NCI-H128 (cell line): ENCODE measurements at regions not wholly inside any gene's neighbourhood (a gene's known extent, or its start where the extent isn't known, plus 50 kb on each side); places are given as distances from the start of the nearest gene placed in this dataset.
"Not testable (repeated sequence)": the region's sequence is repeated elsewhere in the genome, so short reads cannot be mapped to it uniquely, and the experiment has no call there.

Experiments
- DNase-seq: peaks from one replicate; lab custom pipeline; 2025; ENCODE audit not compliant: unreplicated experiment; lab: John Stamatoyannopoulos, UW

- DNase-seq: not testable (repeated sequence)
Measured at GRCh38 chr10:35263827-35264226, 72.5 kb upstream of the CCNY start.

DNA sequence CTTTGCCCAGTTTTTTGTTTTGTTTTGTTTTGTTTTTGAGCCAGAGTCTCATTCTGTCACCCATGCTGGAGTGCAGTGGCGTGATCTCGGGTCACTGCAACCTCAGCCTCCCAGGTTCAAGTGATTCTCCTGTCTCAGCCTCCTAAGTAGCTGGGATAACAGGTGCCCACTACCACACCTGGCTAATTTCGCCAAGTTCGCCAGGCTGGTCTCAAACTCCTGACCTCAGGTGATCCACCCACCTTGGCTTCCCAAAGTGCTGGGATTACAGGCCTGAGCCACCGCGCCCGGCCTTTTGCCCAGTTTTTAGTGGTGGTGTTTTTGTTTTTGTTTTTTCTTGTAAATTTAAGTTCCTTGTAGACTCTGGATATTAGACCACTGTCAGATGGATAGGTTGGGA lies 71.7 kb upstream of the CCNY start:
- not testable (repeated sequence) for DNase-seq

DNA sequence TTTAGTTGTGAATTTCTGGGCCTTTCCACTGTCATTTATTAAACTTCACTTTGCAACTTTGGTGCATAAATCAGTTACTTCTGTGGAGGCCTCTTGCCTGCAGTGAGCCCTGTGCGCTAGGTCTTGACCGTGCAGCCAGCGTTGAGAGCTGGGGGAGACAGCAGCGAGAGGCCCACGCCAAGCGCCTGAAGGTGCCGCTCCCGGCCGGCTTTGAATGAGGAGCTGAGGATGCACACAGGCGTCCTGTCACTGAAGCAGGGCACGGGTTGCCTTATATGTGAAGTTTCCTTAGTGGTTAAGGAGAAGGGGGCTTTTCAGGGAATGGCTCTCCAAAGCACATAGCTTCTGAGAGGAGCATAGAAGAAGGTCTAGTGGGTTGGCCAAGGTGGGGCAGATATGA lies 70.9 kb upstream of the CCNY start:
- DNase-seq: no peak

DNA sequence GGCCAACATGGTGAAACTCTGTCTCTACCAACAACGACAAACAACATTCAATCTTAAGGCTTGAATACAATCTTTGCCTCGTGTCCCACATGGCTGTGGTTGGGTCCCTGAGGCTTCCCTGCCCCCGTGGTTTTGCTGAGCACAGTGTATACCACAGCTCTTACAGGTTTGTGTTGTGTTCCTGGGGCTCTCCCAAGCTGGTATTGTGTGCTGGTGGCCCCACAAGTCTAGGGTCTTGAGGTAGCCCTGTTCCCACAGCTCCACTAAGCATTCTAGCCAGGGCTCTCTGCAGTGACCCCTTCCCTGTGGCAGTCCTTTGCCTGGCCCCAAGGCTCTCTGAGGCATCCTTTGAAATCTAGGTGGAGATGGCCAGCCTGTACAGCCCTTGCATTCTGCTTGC lies 68.0 kb upstream of the CCNY start:
- no peak for DNase-seq

- no peak for DNase-seq
Measured at GRCh38 chr10:35268791-35269257, 67.5 kb upstream of the CCNY start.

DNA sequence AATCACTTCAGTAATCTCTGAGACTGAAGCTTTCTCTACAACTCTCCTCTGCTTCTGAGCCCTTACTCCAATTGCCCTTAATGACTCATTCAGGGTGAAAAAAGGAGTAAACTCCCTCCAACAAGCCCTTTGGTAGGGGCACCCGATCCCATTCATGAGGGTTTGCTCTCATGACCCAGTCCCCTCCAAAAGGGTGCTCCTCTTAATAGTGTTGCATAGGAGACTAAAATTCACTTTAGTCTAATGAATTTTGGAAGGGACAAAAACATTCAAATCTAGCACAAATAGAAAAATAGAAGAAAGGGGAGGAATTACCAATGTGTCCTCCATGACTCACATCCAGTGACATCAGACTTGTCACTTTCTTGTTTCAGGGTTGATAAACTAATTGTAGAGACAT lies 66.2 kb upstream of the CCNY start:
- DNase-seq: no peak

- peak; percentile 86 for DNase-seq
Measured at GRCh38 chr10:35271086-35271858, 65.0 kb upstream of the CCNY start.

DNA sequence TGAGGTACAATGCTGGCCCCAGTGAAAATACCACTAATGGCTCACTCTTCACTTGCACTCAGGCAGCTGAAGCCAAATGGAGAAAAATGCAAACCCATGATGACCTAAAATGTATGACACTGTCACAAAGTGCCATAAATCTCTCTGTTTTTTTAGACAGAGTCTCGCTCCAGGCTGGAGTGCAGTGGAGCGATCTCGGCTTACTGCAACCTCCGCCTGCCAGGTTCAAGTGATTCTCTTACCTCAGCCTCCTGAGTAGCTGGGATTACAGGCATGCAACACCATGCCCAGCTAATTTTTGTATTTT lies 64.5 kb upstream of the CCNY start:
- not testable (repeated sequence) for DNase-seq

GRCh38 chr10:35272401-35272800 lies 63.9 kb upstream of the CCNY start:
- DNase-seq: not testable (repeated sequence)

GRCh38 chr10:35273994-35274393 lies 62.3 kb upstream of the CCNY start:
- not testable (repeated sequence) for DNase-seq

- no peak for DNase-seq
Measured at GRCh38 chr10:35274498-35275060, 61.7 kb upstream of the CCNY start.

DNA sequence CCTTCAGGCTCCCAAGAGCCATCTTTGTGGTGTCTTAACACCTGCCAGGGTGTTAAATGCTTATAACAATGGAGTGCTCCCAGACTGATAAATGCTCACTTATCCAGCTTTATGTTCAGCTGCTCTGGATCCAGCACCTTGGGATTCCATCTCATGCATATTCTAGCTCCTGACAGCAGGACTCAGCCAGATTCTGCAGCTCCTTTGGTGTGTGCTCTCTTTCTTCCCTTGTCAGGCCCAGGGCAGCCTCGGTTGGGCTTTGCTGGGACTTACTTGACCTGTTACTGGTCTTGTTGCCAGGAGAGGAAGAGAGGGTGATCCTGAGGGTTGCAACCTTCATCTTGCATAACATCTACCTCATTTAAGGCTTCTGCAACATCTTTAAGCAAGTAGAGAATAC lies 59.4 kb upstream of the CCNY start:
- no peak for DNase-seq

DNA sequence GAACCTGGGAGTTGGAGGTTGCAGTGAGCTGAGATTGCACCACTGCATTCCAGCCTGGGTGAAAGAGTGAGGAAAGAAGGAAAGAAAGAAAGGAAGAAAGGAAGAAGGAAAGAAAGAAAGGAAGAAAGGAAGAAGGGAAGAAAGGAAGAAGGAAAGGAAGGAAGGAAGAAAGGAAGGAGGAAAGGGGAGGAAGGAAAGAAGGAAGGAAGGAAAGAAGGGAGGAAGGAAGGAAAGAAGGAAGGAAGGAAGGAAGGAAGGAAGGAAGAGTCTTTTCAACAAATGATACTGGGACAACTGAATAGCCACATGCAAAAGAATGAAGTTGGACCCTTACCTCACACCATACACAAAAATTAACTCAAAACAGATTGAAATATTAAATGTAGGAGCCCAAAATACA lies 56.1 kb upstream of the CCNY start:
- DNase-seq: not testable (repeated sequence)
